H7 (cell line): ENCODE measurements at regions not wholly inside any gene's neighbourhood (a gene's known extent, or its start where the extent isn't known, plus 50 kb on each side); places are given as distances from the start of the nearest gene placed in this dataset.
"Not testable (repeated sequence)": the region's sequence is repeated elsewhere in the genome, so short reads cannot be mapped to it uniquely, and the experiment has no call there.

Experiments
- DNase-seq: peaks from one replicate; pipeline ENCODE4 v3.0.0; 2012
- H3K27me3 ChIP-seq: 2 replicates; pipeline ENCODE4 v1.6.0; 2011; ENCODE audit warnings: mild to moderate bottlenecking, low read length; ENCODE audit not compliant: control insufficient read depth, insufficient read depth
- H3K36me3 ChIP-seq: replicated peaks from 2 replicates; pipeline ENCODE4 v1.5.1; 2011; ENCODE audit warnings: low read length; ENCODE audit not compliant: control insufficient read depth, insufficient read depth
- H3K4me3 ChIP-seq: 2 replicates; pipeline ENCODE4 v1.5.1; 2011; ENCODE audit warnings: low read depth, mild to moderate bottlenecking, control low read depth, low read length, moderate library complexity; ENCODE audit not compliant: insufficient read depth

- Histone ChIP-seq H3K36me3 (no peaks in the 10 kb centered on the region), H3K27me3 (no peaks in the 10 kb centered on the region)
- no peak for DNase-seq
These were observed 1035.7 kb downstream of the ZPLD1 start for GRCh38 chr3:103470498-103470897.

GRCh38 chr3:103494011-103494410 lies 1059.2 kb downstream of the ZPLD1 start:
- no peaks in the 10 kb centered on the region for H3K36me3 ChIP-seq
- H3K4me3 ChIP-seq, result no peak overlapping the region
- no peaks in the 10 kb centered on the region for H3K27me3 ChIP-seq
- no peak for DNase-seq

More at GRCh38 chr3:103470498-103470897, 1035.7 kb downstream of the ZPLD1 start:
- no peak overlapping the region for H3K4me3 ChIP-seq

GRCh38 chr3:103494512-103494911 lies 1059.7 kb downstream of the ZPLD1 start:
- no peak for DNase-seq
- H3K36me3 ChIP-seq, result no peaks in the 10 kb centered on the region
- H3K4me3 ChIP-seq, result no peak overlapping the region
- no peaks in the 10 kb centered on the region for H3K27me3 ChIP-seq

- DNase-seq, result no peak
- Histone ChIP-seq H3K36me3 (no peaks in the 10 kb centered on the region), H3K27me3 (no peaks in the 10 kb centered on the region), H3K4me3 (no peak overlapping the region)
These were observed 1060.4 kb downstream of the ZPLD1 start for GRCh38 chr3:103495186-103495585.

- no peaks in the 10 kb centered on the region for H3K36me3 ChIP-seq
- no peak for DNase-seq
- H3K4me3 ChIP-seq, result no peak overlapping the region
- no peaks in the 10 kb centered on the region for H3K27me3 ChIP-seq
These were observed 1064.5 kb downstream of the ZPLD1 start for GRCh38 chr3:103499132-103499900.

GRCh38 chr3:103499967-103500366 lies 1065.2 kb downstream of the ZPLD1 start:
- no peaks in the 10 kb centered on the region for H3K36me3 ChIP-seq
- no peaks in the 10 kb centered on the region for H3K27me3 ChIP-seq
- no peak for DNase-seq
- no peak overlapping the region for H3K4me3 ChIP-seq

- DNase-seq, result no peak
- Histone ChIP-seq H3K36me3 (no peaks in the 10 kb centered on the region), H3K4me3 (no peak overlapping the region), H3K27me3 (no peaks in the 10 kb centered on the region)
These were observed 1075.9 kb downstream of the ZPLD1 start for GRCh38 chr3:103510760-103511159.

GRCh38 chr3:103511891-103512290 lies 1077.1 kb downstream of the ZPLD1 start:
- Histone ChIP-seq H3K36me3 (no peaks in the 10 kb centered on the region), H3K4me3 (no peak overlapping the region), H3K27me3 (no peaks in the 10 kb centered on the region)
- DNase-seq, result no peak

- DNase-seq, result no peak
These were observed 1077.8 kb downstream of the ZPLD1 start for GRCh38 chr3:103512595-103512994.

GRCh38 chr3:103513003-103513402 lies 1078.2 kb downstream of the ZPLD1 start:
- H3K36me3 ChIP-seq, result no peaks in the 10 kb centered on the region
- no peaks in the 10 kb centered on the region for H3K27me3 ChIP-seq
- DNase-seq, result no peak
- H3K4me3 ChIP-seq, result no peak overlapping the region

More at GRCh38 chr3:103512595-103512994, 1077.8 kb downstream of the ZPLD1 start:
- Histone ChIP-seq H3K27me3 (no peaks in the 10 kb centered on the region), H3K36me3 (no peaks in the 10 kb centered on the region), H3K4me3 (no peak overlapping the region)

GRCh38 chr3:103515116-103515515 lies 1080.3 kb downstream of the ZPLD1 start:
- Histone ChIP-seq H3K36me3 (no peaks in the 10 kb centered on the region), H3K4me3 (no peak overlapping the region), H3K27me3 (no peaks in the 10 kb centered on the region)
- no peak for DNase-seq

- no peak overlapping the region for H3K4me3 ChIP-seq
- DNase-seq, result no peak
- H3K27me3 ChIP-seq, result no peaks in the 10 kb centered on the region
- no peaks in the 10 kb centered on the region for H3K36me3 ChIP-seq
These were observed 1082.1 kb downstream of the ZPLD1 start for GRCh38 chr3:103516950-103517349.

- H3K36me3 ChIP-seq, DNase-seq, H3K4me3 ChIP-seq, H3K27me3 ChIP-seq: not testable (repeated sequence)
These were observed 1096.5 kb downstream of the ZPLD1 start for GRCh38 chr3:103531327-103531726.

- DNase-seq, result no peak
- H3K36me3 ChIP-seq, result no peaks in the 10 kb centered on the region
- H3K27me3 ChIP-seq, result no peaks in the 10 kb centered on the region
- H3K4me3 ChIP-seq, result no peak overlapping the region
These were observed 1098.2 kb downstream of the ZPLD1 start for GRCh38 chr3:103532986-103533385.

- no peak for DNase-seq
- Histone ChIP-seq H3K4me3 (no peak overlapping the region), H3K36me3 (no peaks in the 10 kb centered on the region), H3K27me3 (no peaks in the 10 kb centered on the region)
These were observed 1119.6 kb downstream of the ZPLD1 start for GRCh38 chr3:103554451-103554850.

GRCh38 chr3:103564116-103564515 lies 1129.3 kb downstream of the ZPLD1 start:
- not testable (repeated sequence) for H3K36me3 ChIP-seq, H3K4me3 ChIP-seq, H3K27me3 ChIP-seq, DNase-seq
